ENCODE measurements at regions not wholly inside any gene's neighbourhood (a gene's known extent, or its start where the extent isn't known, plus 50 kb on each side); places are given as distances from the start of the nearest gene placed in this dataset.

DNA sequence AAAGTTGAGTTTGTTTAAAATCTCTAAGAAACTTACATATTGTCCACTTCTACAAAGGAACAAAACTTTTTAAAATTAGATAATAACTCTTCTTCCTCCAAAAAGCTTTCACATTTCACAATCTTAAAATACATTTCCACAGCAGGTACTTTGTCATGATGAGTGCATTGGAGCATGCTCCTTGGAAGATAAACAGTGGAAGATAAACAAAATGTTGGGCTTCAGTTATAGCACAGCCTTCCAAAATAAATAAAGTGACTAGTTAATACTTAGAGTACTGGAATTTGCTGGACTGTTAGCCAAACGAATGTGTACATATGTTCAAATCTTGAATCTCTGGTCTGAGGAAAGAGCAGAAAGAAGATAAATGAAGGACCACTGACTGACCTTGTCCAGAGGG lies 54.9 kb upstream of the PDE5A start:
- no peaks in the 10 kb centered on the region for H3K27me3 ChIP-seq (ENCODE audit: control insufficient read depth in 3 of 3, insufficient read depth in 3 of 3, low read depth in 1 of 3, low read length in 3 of 3)
- no peak overlapping the region for H3K14ac ChIP-seq (ENCODE audit: low read length)
- H3K27ac ChIP-seq (replicated peaks; ENCODE audit: low read length) = no peak overlapping the region
- H3K4me1 ChIP-seq (ENCODE audit: control insufficient read depth in 2 of 2, insufficient read depth in 1 of 2, low read depth in 1 of 2, low read length in 2 of 2) = peaks cover 2 to 4% of the 10 kb centered on the region in 2 donors
- H4K91ac ChIP-seq (ENCODE audit: low read depth, low read length, poor library complexity) = no peak overlapping the region
- no peak overlapping the region for H3K23ac ChIP-seq (ENCODE audit: low read depth, low read length, poor library complexity)
- DNase-seq (ENCODE audit: low spot score) = no peak
- no peaks in the 10 kb centered on the region for H3K79me1 ChIP-seq (ENCODE audit: low read depth, low read length)
- H2BK120ac ChIP-seq (ENCODE audit: low read depth, low read length) = no peak overlapping the region
- H3K36me3 ChIP-seq (replicated peaks in 1 of 2; ENCODE audit: control insufficient read depth in 2 of 2, insufficient read depth in 2 of 2, low read length in 2 of 2) = no peaks in the 10 kb centered on the region
- peak overlapping the region; percentile 16 for H3K9ac ChIP-seq (ENCODE audit: low read depth, low read length, poor library complexity)
- no peak overlapping the region for H2AFZ ChIP-seq (ENCODE audit: low read length)
- no peak overlapping the region for H2AK5ac ChIP-seq (ENCODE audit: low read depth, low read length)
- no CpG with 5 or more reads among the region's 1 CpG for WGBS, 2 donors (ENCODE audit: extremely low coverage in 2 of 2, insufficient read length in 2 of 2, insufficient replicate concordance in 1 of 2)
- no peak overlapping the region for H2BK5ac ChIP-seq (ENCODE audit: low read length)
- no peak overlapping the region for H2BK12ac ChIP-seq (ENCODE audit: low read length)
- no peak overlapping the region for H3K4ac ChIP-seq (ENCODE audit: low read length)
- H3K4me2 ChIP-seq (ENCODE audit: insufficient read depth, low read length, poor library complexity, severe bottlenecking) = no peak overlapping the region
- no peak overlapping the region for H3K18ac ChIP-seq (ENCODE audit: low read length)
- no peak overlapping the region for H4K8ac ChIP-seq (ENCODE audit: low read depth, low read length)
- no peaks in the 10 kb centered on the region for H3K9me3 ChIP-seq (replicated peaks in 1 of 2; ENCODE audit: control insufficient read depth in 2 of 2, insufficient read depth in 1 of 2, low read depth in 1 of 2, low read length in 2 of 2)
- H3K4me3 ChIP-seq (ENCODE audit: low read length in 2 of 2) = no peak overlapping the region
- no peak overlapping the region for H2BK15ac ChIP-seq (ENCODE audit: low read length)

DNA sequence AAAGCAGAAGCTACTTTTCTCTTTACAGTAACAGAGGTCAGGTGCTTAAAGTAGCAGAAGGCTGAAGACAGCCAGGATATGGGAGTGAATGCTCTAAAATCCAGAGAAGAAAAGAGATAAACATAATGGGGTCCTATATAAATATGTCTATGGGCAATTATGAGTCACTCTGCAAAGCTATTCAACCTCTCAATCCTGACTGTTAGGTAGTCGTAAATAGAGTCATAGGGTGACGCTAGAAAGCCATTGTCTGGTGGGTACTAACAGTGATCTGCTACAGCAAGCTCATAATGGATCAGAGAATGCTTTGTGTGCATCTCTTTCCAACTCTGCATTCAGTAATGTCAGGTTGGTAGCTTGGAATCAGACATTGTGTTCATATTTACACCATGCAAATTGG lies 53.5 kb upstream of the PDE5A start:
- no peak overlapping the region for H3K27ac ChIP-seq (replicated peaks; ENCODE audit: low read length)
- H3K14ac ChIP-seq (ENCODE audit: low read length) = no peak overlapping the region
- H3K23ac ChIP-seq (ENCODE audit: low read depth, low read length, poor library complexity) = no peak overlapping the region
- no peak overlapping the region for H3K4ac ChIP-seq (ENCODE audit: low read length)
- no peaks in the 10 kb centered on the region for H3K9me3 ChIP-seq (replicated peaks in 1 of 2; ENCODE audit: control insufficient read depth in 2 of 2, insufficient read depth in 1 of 2, low read depth in 1 of 2, low read length in 2 of 2)
- H3K36me3 ChIP-seq (replicated peaks in 1 of 2; ENCODE audit: control insufficient read depth in 2 of 2, insufficient read depth in 2 of 2, low read length in 2 of 2) = no peaks in the 10 kb centered on the region
- H2AFZ ChIP-seq (ENCODE audit: low read length) = no peak overlapping the region
- WGBS, 2 donors (ENCODE audit: extremely low coverage in 2 of 2, insufficient read length in 2 of 2, insufficient replicate concordance in 1 of 2) = no CpG with 5 or more reads among the region's 2 CpGs
- H3K27me3 ChIP-seq (ENCODE audit: control insufficient read depth in 3 of 3, insufficient read depth in 3 of 3, low read depth in 1 of 3, low read length in 3 of 3) = no peaks in the 10 kb centered on the region
- H3K4me2 ChIP-seq (ENCODE audit: insufficient read depth, low read length, poor library complexity, severe bottlenecking) = no peak overlapping the region
- H3K4me3 ChIP-seq (ENCODE audit: low read length in 2 of 2) = no peak overlapping the region
- H2BK12ac ChIP-seq (ENCODE audit: low read length) = no peak overlapping the region
- peaks cover 2 to 4% of the 10 kb centered on the region in 2 donors for H3K4me1 ChIP-seq (ENCODE audit: control insufficient read depth in 2 of 2, insufficient read depth in 1 of 2, low read depth in 1 of 2, low read length in 2 of 2)
- no peak overlapping the region for H3K18ac ChIP-seq (ENCODE audit: low read length)
- no peak overlapping the region for H4K91ac ChIP-seq (ENCODE audit: low read depth, low read length, poor library complexity)
- no peak overlapping the region for H2BK15ac ChIP-seq (ENCODE audit: low read length)
- H2BK5ac ChIP-seq (ENCODE audit: low read length) = no peak overlapping the region
- DNase-seq (ENCODE audit: low spot score) = no peak
- H3K9ac ChIP-seq (ENCODE audit: low read depth, low read length, poor library complexity) = no peak overlapping the region
- no peak overlapping the region for H2BK120ac ChIP-seq (ENCODE audit: low read depth, low read length)
- H2AK5ac ChIP-seq (ENCODE audit: low read depth, low read length) = no peak overlapping the region
- no peaks in the 10 kb centered on the region for H3K79me1 ChIP-seq (ENCODE audit: low read depth, low read length)
- H4K8ac ChIP-seq (ENCODE audit: low read depth, low read length) = no peak overlapping the region

DNA sequence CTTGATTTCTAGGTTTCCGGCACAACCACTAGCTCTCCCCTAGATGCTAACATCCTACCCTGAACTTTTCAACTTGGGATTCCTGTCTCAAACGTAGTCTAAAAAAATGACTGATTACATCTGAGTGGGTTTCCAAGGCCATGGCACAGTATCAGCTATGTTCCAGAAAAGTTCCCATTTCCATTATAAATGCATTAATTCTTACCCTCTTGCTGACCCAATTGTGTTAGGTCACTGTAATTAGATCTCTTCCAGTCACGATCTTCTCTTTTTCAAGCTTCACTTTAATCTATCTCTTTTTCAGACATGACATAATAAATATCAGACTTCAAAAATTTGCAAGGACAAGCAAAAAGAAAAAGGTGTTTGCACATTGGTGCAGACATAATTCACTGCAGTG lies 50.6 kb upstream of the PDE5A start:
- H2AK5ac ChIP-seq (ENCODE audit: low read depth, low read length) = no peak overlapping the region
- no peak overlapping the region for H4K91ac ChIP-seq (ENCODE audit: low read depth, low read length, poor library complexity)
- H3K4ac ChIP-seq (ENCODE audit: low read length) = no peak overlapping the region
- no CpG with 5 or more reads among the region's 3 CpGs for WGBS, 2 donors (ENCODE audit: extremely low coverage in 2 of 2, insufficient read length in 2 of 2, insufficient replicate concordance in 1 of 2)
- H2BK12ac ChIP-seq (ENCODE audit: low read length) = no peak overlapping the region
- H3K4me3 ChIP-seq (ENCODE audit: low read length in 2 of 2) = no peak overlapping the region
- no peaks in the 10 kb centered on the region for H3K9me3 ChIP-seq (replicated peaks in 1 of 2; ENCODE audit: control insufficient read depth in 2 of 2, insufficient read depth in 1 of 2, low read depth in 1 of 2, low read length in 2 of 2)
- no peak overlapping the region for H2BK120ac ChIP-seq (ENCODE audit: low read depth, low read length)
- no peak overlapping the region for H3K9ac ChIP-seq (ENCODE audit: low read depth, low read length, poor library complexity)
- H2BK15ac ChIP-seq (ENCODE audit: low read length) = no peak overlapping the region
- H3K23ac ChIP-seq (ENCODE audit: low read depth, low read length, poor library complexity) = no peak overlapping the region
- H3K4me2 ChIP-seq (ENCODE audit: insufficient read depth, low read length, poor library complexity, severe bottlenecking) = no peak overlapping the region
- H2BK5ac ChIP-seq (ENCODE audit: low read length) = no peak overlapping the region
- H4K8ac ChIP-seq (ENCODE audit: low read depth, low read length) = no peak overlapping the region
- H3K27me3 ChIP-seq (ENCODE audit: control insufficient read depth in 3 of 3, insufficient read depth in 3 of 3, low read depth in 1 of 3, low read length in 3 of 3) = no peaks in the 10 kb centered on the region
- no peaks in the 10 kb centered on the region for H3K36me3 ChIP-seq (replicated peaks in 1 of 2; ENCODE audit: control insufficient read depth in 2 of 2, insufficient read depth in 2 of 2, low read length in 2 of 2)
- peaks cover under 1 to 2% of the 10 kb centered on the region in 2 donors for H3K4me1 ChIP-seq (ENCODE audit: control insufficient read depth in 2 of 2, insufficient read depth in 1 of 2, low read depth in 1 of 2, low read length in 2 of 2)
- H3K79me1 ChIP-seq (ENCODE audit: low read depth, low read length) = no peaks in the 10 kb centered on the region
- no peak overlapping the region for H3K27ac ChIP-seq (replicated peaks; ENCODE audit: low read length)
- H2AFZ ChIP-seq (ENCODE audit: low read length) = no peak overlapping the region
- no peak overlapping the region for H3K14ac ChIP-seq (ENCODE audit: low read length)
- no peak overlapping the region for H3K18ac ChIP-seq (ENCODE audit: low read length)
- no peak for DNase-seq (ENCODE audit: low spot score)

DNA sequence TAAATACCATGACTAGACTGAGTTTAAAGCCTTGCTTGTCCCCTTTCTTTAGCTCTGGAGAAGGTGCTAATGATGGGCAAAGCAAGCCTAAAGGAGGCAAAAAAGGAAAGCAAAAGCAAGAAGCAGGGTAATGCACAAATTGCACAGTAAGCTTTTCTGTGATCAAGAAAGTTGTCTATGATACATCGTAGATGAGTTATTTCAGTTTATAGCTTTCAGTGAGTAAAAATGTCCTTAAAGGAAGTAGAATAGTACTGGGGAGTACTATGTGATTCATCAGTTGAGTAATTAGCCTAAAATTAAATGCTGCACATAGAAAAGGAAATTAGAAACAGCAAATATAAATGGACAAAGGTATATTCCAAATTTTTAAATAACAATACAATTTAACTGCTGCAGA lies 50.2 kb upstream of the PDE5A start:
- H2AK5ac ChIP-seq (ENCODE audit: low read depth, low read length) = no peak overlapping the region
- no peak overlapping the region for H3K4me3 ChIP-seq (ENCODE audit: low read length in 2 of 2)

More for the DNA sequence above, 50.2 kb upstream of the PDE5A start:
- H3K9ac ChIP-seq (ENCODE audit: low read depth, low read length, poor library complexity) = no peak overlapping the region
- H3K18ac ChIP-seq (ENCODE audit: low read length) = no peak overlapping the region
- H3K4me2 ChIP-seq (ENCODE audit: insufficient read depth, low read length, poor library complexity, severe bottlenecking) = no peak overlapping the region
- no peak for DNase-seq (ENCODE audit: low spot score)
- H2BK120ac ChIP-seq (ENCODE audit: low read depth, low read length) = no peak overlapping the region
- no peak overlapping the region for H2BK12ac ChIP-seq (ENCODE audit: low read length)
- no peak overlapping the region for H2BK5ac ChIP-seq (ENCODE audit: low read length)
- WGBS, 2 donors (ENCODE audit: extremely low coverage in 2 of 2, insufficient read length in 2 of 2, insufficient replicate concordance in 1 of 2) = no CpG with 5 or more reads among the region's 1 CpG
- no peaks in the 10 kb centered on the region for H3K27me3 ChIP-seq (ENCODE audit: control insufficient read depth in 3 of 3, insufficient read depth in 3 of 3, low read depth in 1 of 3, low read length in 3 of 3)
- no peaks in the 10 kb centered on the region for H3K9me3 ChIP-seq (replicated peaks in 1 of 2; ENCODE audit: control insufficient read depth in 2 of 2, insufficient read depth in 1 of 2, low read depth in 1 of 2, low read length in 2 of 2)
- no peak overlapping the region for H3K4ac ChIP-seq (ENCODE audit: low read length)
- H3K79me1 ChIP-seq (ENCODE audit: low read depth, low read length) = no peaks in the 10 kb centered on the region
- no peak overlapping the region for H3K23ac ChIP-seq (ENCODE audit: low read depth, low read length, poor library complexity)
- H3K14ac ChIP-seq (ENCODE audit: low read length) = no peak overlapping the region
- no peak overlapping the region for H4K91ac ChIP-seq (ENCODE audit: low read depth, low read length, poor library complexity)
- H3K36me3 ChIP-seq (replicated peaks in 1 of 2; ENCODE audit: control insufficient read depth in 2 of 2, insufficient read depth in 2 of 2, low read length in 2 of 2) = no peaks in the 10 kb centered on the region
- H2AFZ ChIP-seq (ENCODE audit: low read length) = peak overlapping the region; percentile 7
- no peak overlapping the region for H3K27ac ChIP-seq (replicated peaks; ENCODE audit: low read length)
- H3K4me1 ChIP-seq (ENCODE audit: control insufficient read depth in 2 of 2, insufficient read depth in 1 of 2, low read depth in 1 of 2, low read length in 2 of 2) = peaks cover 0 to 2% of the 10 kb centered on the region in 2 donors
- no peak overlapping the region for H4K8ac ChIP-seq (ENCODE audit: low read depth, low read length)
- H2BK15ac ChIP-seq (ENCODE audit: low read length) = no peak overlapping the region
